CD4-positive, alpha-beta memory T cell (primary cell): ENCODE measurements at regions not wholly inside any gene's neighbourhood (a gene's known extent, or its start where the extent isn't known, plus 50 kb on each side); places are given as distances from the start of the nearest gene placed in this dataset.

ENCODE experiments used
- CTCF ChIA-PET: fragments of 350-600 bp; sonication (Branson Sonifier 250); formaldehyde crosslinking; loops from one replicate; lab custom pipeline; 2021; ENCODE audit warnings: inconsistent platforms; ENCODE audit not compliant: partially characterized antibody; lab: Charles Lee
- POLR2A ChIA-PET: fragments of 350-600 bp; sonication (Branson Sonifier 250); formaldehyde crosslinking; loops from one replicate; lab custom pipeline; 2021; ENCODE audit not compliant: partially characterized antibody; lab: Charles Lee
- DNase-seq, 5 donors: peaks; one replicate each; pipeline versions ENCODE4 v3.0.0 to v3.0.0-alpha.2; 2020 to 2022; ENCODE audit warnings: mixed read lengths in 1 of 5
- H3K27ac ChIP-seq: one replicate; pipeline ENCODE4 v1.7.0; 2013; ENCODE audit warnings: low read depth, low read length
- H3K27me3 ChIP-seq: 2 replicates; pipeline ENCODE4 v1.7.0; 2013; ENCODE audit warnings: mild to moderate bottlenecking, low read length, moderate library complexity; ENCODE audit not compliant: insufficient read depth
- H3K36me3 ChIP-seq: 2 replicates; pipeline ENCODE4 v1.7.0; 2013; ENCODE audit warnings: mild to moderate bottlenecking, low read length, moderate library complexity; ENCODE audit not compliant: insufficient read depth
- H3K4me1 ChIP-seq: 2 replicates; pipeline ENCODE4 v1.7.0; 2013; ENCODE audit warnings: mild to moderate bottlenecking, low read length, moderate library complexity; ENCODE audit not compliant: insufficient read depth
- H3K4me3 ChIP-seq, 2 donors: one replicate each; pipeline ENCODE4 v1.7.0; 2013; ENCODE audit warnings: low read length in 2 of 2, mild to moderate bottlenecking in 1 of 2
- H3K9me3 ChIP-seq, 2 donors: one replicate each; pipeline ENCODE4 v1.7.0; 2013; ENCODE audit warnings: low read length in 2 of 2, control low read depth in 1 of 2; ENCODE audit not compliant: control insufficient read depth in 1 of 2
- H3K27ac Mint-ChIP-seq, 7 donors: one replicate each; pipeline ENCODE4 v1.8.0; 2020 to 2021; ENCODE audit warnings: mixed read lengths in 7 of 7, mild to moderate bottlenecking in 6 of 7, inconsistent platforms in 3 of 7, moderate library complexity in 3 of 7
- H3K27me3 Mint-ChIP-seq, 2 donors: one replicate each; pipeline ENCODE4 v1.8.0; 2020 to 2021; ENCODE audit warnings: mixed read lengths in 2 of 2
- H3K36me3 Mint-ChIP-seq, 2 donors: one replicate each; pipeline ENCODE4 v1.8.0; 2020 to 2021; ENCODE audit warnings: mixed read lengths in 2 of 2, inconsistent platforms in 1 of 2, mild to moderate bottlenecking in 1 of 2
- H3K4me1 Mint-ChIP-seq, 4 donors: one replicate each; pipeline ENCODE4 v1.8.0; 2020 to 2021; ENCODE audit warnings: mixed read lengths in 4 of 4, mild to moderate bottlenecking in 1 of 4
- H3K4me3 Mint-ChIP-seq, 8 donors: one replicate each; pipeline ENCODE4 v1.8.0; 2020 to 2021; ENCODE audit warnings: mixed read lengths in 8 of 8, mild to moderate bottlenecking in 7 of 8, moderate library complexity in 6 of 8, inconsistent platforms in 3 of 8
- H3K9me3 Mint-ChIP-seq, 8 donors: one replicate each; pipeline ENCODE4 v1.8.0; 2020 to 2021; ENCODE audit warnings: mixed read lengths in 8 of 8, mild to moderate bottlenecking in 5 of 8, inconsistent platforms in 3 of 8, moderate library complexity in 1 of 8
- intact Hi-C: fragments of 100-400 bp; cut with micrococcal nuclease; formaldehyde crosslinking; loops from one replicate; pipeline ENCODE4 v1.15.1; 2023

DNA sequence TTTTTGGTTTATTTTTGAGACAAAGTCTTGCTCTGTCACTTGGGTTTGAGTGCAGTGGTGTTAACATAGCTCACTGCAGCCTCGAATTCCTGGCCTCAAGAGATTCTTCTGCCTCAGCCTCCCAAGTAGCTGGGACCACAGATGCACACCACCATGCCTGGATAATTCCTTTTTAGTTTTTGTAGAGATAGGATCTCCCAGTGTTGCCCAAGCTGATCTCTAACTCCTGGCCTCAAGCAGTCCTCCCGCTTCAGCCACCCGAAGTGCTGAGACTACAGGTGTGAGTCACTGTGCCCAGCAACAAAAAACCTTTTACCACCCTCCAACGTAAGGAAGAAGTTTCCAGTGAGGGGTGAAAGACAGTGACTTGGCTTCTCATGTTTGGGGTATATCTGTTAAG, 81.1 kb upstream of the TSHZ3 start:
- Mint-ChIP-seq H3K9me3 (peaks cover 0 to 9% (median 4%) of the 10 kb centered on the region in 8 donors), H3K4me1 (no peaks in the 10 kb centered on the region), H3K27me3 (peaks cover 4 to 7% of the 10 kb centered on the region in 2 donors), H3K36me3 (no peaks in the 10 kb centered on the region), H3K27ac (no peak overlapping the region), H3K4me3 (no peak overlapping the region)
- POLR2A ChIA-PET: no interaction called here
- Histone ChIP-seq H3K4me1 (no peaks in the 10 kb centered on the region), H3K27me3 (no peaks in the 10 kb centered on the region), H3K9me3 (no peaks in the 10 kb centered on the region), H3K27ac (no peak overlapping the region), H3K36me3 (no peaks in the 10 kb centered on the region), H3K4me3 (no peak overlapping the region)
- intact Hi-C loops: no loop called here
- CTCF ChIA-PET: no interaction called here
- no peak for DNase-seq

DNA sequence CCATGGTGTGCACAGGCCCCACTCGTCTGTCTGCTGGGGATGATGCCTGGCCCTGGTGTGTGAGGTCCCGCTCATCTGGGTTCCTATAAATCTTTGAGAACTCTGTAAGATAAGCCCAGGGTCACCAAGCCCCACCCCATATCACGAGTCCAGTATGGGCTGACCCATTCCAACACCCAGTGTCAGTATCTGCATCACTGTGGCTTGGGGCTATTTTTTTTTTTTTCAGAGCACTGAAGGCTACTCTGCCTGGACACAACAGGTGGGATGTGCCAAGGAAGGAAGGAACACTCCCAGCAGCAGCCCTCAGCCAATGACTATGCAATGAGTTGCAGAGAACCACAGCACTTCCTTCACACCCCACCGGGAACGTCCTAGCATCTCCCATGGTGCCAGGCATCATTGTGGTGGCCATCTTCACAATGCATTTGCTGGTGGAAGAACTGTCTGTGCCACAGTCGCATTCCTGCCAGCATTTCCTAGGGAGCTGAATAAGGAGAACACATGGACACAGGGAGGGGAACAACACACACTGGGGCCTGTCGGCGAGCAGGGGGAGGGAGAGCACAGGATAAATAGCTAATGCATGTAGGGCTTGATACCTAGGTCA, 83.1 kb upstream of the TSHZ3 start:
- no peaks in the 10 kb centered on the region for H3K4me1 ChIP-seq
- H3K4me3 ChIP-seq: no peak overlapping the region
- H3K36me3 ChIP-seq: no peaks in the 10 kb centered on the region
- Mint-ChIP-seq H3K36me3 (no peaks in the 10 kb centered on the region), H3K4me1 (no peaks in the 10 kb centered on the region), H3K4me3 (no peak overlapping the region), H3K27me3 (peaks cover 0 to 2% of the 10 kb centered on the region in 2 donors), H3K27ac (no peak overlapping the region), H3K9me3 (peaks cover 0 to 22% (median 6%) of the 10 kb centered on the region in 8 donors)
- H3K9me3 ChIP-seq: no peaks in the 10 kb centered on the region
- POLR2A ChIA-PET: no interaction called here
- H3K27me3 ChIP-seq: no peaks in the 10 kb centered on the region
- DNase-seq: no peak
- intact Hi-C loops: no loop called here
- H3K27ac ChIP-seq: no peak overlapping the region
- CTCF ChIA-PET: no interaction called here

DNA sequence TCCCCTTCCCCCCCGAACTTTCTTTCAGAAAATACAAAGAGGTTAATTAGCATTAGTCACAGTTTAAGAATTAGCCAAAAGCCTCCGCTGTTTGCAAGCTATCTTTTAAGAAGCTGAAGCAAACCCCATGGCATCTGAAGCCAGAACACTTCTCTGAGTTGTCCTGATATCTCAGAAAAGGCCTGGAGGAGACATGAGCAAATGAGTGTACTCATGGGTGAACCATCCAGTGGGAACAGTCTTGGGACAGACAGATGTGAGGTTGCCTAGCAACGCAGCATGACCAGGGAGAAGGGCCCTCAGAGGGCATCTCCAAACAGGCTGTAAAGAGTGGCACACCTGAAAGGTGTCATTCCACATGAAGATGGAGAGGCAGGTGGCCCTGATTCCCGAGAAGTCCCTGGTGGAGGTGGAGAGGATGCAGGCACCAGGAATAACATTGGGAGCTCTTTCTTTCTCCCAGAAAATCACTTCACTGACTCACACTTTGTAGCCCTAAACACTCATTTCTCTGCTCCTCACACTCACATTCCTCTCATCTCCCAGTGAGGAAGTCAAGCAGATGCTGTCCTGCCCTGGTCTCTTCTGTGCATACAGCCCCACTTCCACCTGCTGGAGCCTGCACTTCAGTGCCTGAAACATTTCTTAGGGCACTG, 87.0 kb upstream of the TSHZ3 start:
- Mint-ChIP-seq H3K4me1 (no peaks in the 10 kb centered on the region), H3K4me3 (no peak overlapping the region), H3K27ac (peak overlapping the region in 1 of 7 donors; percentile 60), H3K9me3 (peaks cover 0 to 24% (median 6%) of the 10 kb centered on the region in 8 donors), H3K27me3 (peaks cover 1 to 13% of the 10 kb centered on the region in 2 donors), H3K36me3 (no peaks in the 10 kb centered on the region)
- Histone ChIP-seq H3K9me3 (no peaks in the 10 kb centered on the region), H3K27ac (no peak overlapping the region), H3K27me3 (no peaks in the 10 kb centered on the region), H3K4me1 (no peaks in the 10 kb centered on the region), H3K36me3 (no peaks in the 10 kb centered on the region), H3K4me3 (no peak overlapping the region)
- CTCF ChIA-PET: no interaction called here
- DNase-seq: no peak
- intact Hi-C loops: no loop called here
- POLR2A ChIA-PET: no interaction called here

DNA sequence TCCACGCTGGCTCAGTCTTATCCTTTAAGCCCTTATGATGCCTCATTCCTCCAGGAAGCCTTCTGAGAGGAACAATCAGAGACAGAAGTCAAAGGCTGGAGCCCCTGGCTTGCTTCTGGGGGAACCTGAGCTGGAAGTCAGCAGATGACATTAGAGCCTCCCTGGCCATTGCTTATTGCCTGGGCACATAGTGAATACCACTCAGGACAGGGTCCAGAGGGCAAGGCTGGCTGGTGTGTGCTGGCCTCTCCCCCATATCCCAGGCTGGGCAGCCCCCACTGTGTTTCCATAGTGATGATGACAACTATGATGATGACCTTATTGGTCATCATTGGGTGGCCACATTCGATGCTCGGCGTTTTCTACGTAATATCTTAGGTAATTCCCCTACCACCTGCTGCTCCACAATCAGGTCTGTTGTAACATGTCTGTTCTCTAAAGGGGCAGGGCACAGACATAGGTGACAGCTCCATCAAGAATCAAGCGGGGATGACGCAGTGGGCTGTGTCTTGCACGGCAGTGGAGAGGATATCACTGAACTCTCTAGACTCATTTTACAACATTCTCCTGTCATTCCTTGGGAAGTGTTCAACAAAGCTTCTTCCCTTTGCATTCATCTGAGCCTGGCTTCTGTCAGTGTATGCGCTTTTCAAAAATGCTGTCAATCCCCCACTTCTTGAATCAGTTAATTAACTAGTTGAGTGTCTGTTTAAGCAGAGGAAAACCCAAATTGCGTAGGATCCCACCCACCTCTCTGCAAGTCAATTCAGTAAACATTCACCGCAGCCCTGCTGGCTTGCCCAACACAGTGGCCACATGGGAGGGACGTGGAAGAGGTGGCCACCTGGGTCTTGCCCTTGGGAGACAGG, 89.4 kb upstream of the TSHZ3 start:
- ChIA-PET POLR2A (no interaction called here), CTCF (no interaction called here)
- Histone ChIP-seq H3K9me3 (no peaks in the 10 kb centered on the region), H3K27ac (no peak overlapping the region), H3K36me3 (no peaks in the 10 kb centered on the region), H3K4me1 (no peaks in the 10 kb centered on the region), H3K27me3 (no peaks in the 10 kb centered on the region), H3K4me3 (no peak overlapping the region)
- peaks cover 0 to 24% (median 5%) of the 10 kb centered on the region in 8 donors for H3K9me3 Mint-ChIP-seq
- no peaks in the 10 kb centered on the region for H3K36me3 Mint-ChIP-seq
- H3K27ac Mint-ChIP-seq: no peak overlapping the region
- intact Hi-C loops: no loop called here
- no peak overlapping the region for H3K4me3 Mint-ChIP-seq
- no peak for DNase-seq
- H3K4me1 Mint-ChIP-seq: no peaks in the 10 kb centered on the region
- H3K27me3 Mint-ChIP-seq: peaks cover 1 to 13% of the 10 kb centered on the region in 2 donors

DNA sequence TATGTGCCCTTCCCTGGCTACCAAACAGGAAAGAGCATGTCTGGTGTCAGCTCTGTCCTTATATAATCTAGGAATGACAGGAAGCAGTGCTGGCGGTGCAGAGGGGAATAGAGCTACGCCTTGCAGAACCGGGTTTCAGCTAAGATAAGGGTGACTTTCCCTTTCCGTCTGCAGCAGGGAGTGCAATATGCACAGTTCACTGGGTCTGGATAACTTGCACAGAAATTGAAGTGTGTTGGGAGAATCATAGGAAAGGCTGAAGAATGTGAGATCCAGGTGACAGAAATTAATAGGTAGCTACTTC, 90.0 kb upstream of the TSHZ3 start:
- Mint-ChIP-seq H3K4me3 (no peak overlapping the region), H3K27ac (no peak overlapping the region), H3K9me3 (peaks cover 0 to 25% (median 5%) of the 10 kb centered on the region in 8 donors), H3K27me3 (peaks cover 1 to 13% of the 10 kb centered on the region in 2 donors), H3K4me1 (no peaks in the 10 kb centered on the region), H3K36me3 (no peaks in the 10 kb centered on the region)
- Histone ChIP-seq H3K36me3 (no peaks in the 10 kb centered on the region), H3K9me3 (no peaks in the 10 kb centered on the region), H3K27me3 (no peaks in the 10 kb centered on the region), H3K27ac (no peak overlapping the region), H3K4me1 (no peaks in the 10 kb centered on the region), H3K4me3 (no peak overlapping the region)
- CTCF ChIA-PET: no interaction called here
- intact Hi-C loops: no loop called here
- POLR2A ChIA-PET: no interaction called here
- DNase-seq: no peak

DNA sequence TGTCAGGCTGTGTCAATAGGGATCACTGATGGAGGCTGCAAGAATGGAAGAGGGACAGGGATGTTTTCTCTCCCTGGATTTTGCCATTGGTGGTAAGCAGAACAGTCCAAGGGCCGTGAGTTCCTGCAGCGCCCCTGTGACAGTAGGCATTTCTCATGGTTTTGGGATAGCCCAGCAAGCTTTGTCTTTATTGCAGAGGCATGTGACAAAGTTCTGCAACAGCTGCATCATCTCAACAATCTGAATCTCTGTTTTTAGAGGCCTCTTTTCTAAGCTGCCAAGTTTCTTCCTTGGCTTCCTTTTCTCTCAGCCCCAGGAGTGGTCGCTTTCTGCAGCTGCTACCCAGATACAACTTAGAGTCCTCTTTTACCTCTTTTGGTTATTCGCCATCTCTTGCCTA, 95.7 kb upstream of the TSHZ3 start:
- no peaks in the 10 kb centered on the region for H3K36me3 Mint-ChIP-seq
- POLR2A ChIA-PET: no interaction called here

DNA sequence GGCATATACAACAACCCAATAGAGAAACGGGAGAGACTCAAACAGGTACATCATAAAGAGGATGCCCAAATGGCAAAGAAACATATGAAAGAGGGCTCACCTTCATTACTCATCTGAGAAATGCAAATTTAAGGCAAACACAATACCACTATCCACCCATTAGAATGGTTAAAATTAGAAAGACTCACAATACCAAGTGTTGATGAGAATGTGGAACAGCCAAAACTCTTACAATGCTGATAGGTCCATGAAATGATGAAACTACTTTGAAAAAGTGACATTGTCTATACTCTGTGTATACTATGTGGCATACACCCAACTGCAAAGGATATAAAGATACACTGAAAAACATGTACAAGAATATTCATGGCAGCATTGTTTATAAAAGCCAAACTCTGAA, 96.2 kb upstream of the TSHZ3 start:
- Mint-ChIP-seq H3K4me1 (no peaks in the 10 kb centered on the region), H3K27ac (no peak overlapping the region), H3K9me3 (peaks cover 0 to 21% (median 5%) of the 10 kb centered on the region in 8 donors), H3K27me3 (peaks cover 6% of the 10 kb centered on the region in 2 donors), H3K4me3 (no peak overlapping the region), H3K36me3 (no peaks in the 10 kb centered on the region)
- H3K36me3 ChIP-seq: no peaks in the 10 kb centered on the region
- H3K27me3 ChIP-seq: no peaks in the 10 kb centered on the region
- H3K4me1 ChIP-seq: no peaks in the 10 kb centered on the region
- ChIA-PET CTCF (no interaction called here), POLR2A (no interaction called here)
- no peak overlapping the region for H3K4me3 ChIP-seq
- intact Hi-C loops: no loop called here
- H3K27ac ChIP-seq: no peak overlapping the region
- no peak for DNase-seq
- H3K9me3 ChIP-seq: peaks cover 0 to 5% of the 10 kb centered on the region in 2 donors

More for the DNA sequence above, 95.7 kb upstream of the TSHZ3 start:
- H3K4me1 Mint-ChIP-seq: no peaks in the 10 kb centered on the region
- peaks cover 0 to 21% (median 5%) of the 10 kb centered on the region in 8 donors for H3K9me3 Mint-ChIP-seq
- no peaks in the 10 kb centered on the region for H3K27me3 ChIP-seq
- no peak overlapping the region for H3K27ac ChIP-seq
- peaks cover 1 to 3% of the 10 kb centered on the region in 2 donors for H3K27me3 Mint-ChIP-seq
- CTCF ChIA-PET: no interaction called here
- no peaks in the 10 kb centered on the region for H3K4me1 ChIP-seq
- intact Hi-C loops: no loop called here
- H3K27ac Mint-ChIP-seq: no peak overlapping the region
- DNase-seq: no peak
- no peak overlapping the region for H3K4me3 ChIP-seq
- H3K36me3 ChIP-seq: no peaks in the 10 kb centered on the region
- H3K4me3 Mint-ChIP-seq: no peak overlapping the region
- H3K9me3 ChIP-seq: peaks cover 0 to 5% of the 10 kb centered on the region in 2 donors
